ENCODE measurements at regions not wholly inside any gene's neighbourhood (a gene's known extent, or its start where the extent isn't known, plus 50 kb on each side); places are given as distances from the start of the nearest gene placed in this dataset.

DNA sequence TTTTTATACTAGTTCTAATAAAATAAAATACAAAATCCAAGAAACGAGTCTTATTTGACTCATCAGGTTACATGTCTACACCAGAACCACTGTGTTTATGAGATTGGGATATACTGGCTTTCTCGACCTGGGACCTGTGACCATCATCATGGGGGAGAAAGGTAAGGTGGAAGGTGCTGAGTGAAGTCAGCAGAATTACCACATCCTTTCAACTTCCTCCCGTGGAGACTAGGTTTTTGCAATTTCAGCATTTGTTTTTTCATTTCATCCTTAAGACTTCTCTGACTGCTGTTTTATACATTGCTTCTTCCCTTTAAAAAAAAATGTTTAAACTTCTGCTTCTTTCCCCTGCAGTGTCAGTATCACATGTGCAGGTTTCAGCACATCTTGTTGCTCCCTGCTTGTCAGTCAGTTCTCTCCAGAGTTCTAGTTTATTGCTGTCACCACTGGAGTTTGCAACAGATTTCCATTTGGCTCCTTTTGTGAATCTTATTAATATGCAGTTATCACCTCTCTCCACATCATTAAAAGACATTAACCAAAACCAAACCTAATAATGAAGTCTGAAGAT, 60.4 kb upstream of the HAO2 start:
- DNase-seq (ENCODE audit: low read depth): no peak

GRCh38 chr1:119308806-119309205, 59.8 kb upstream of the HAO2 start:
- no peak for DNase-seq (ENCODE audit: low read depth)

DNA sequence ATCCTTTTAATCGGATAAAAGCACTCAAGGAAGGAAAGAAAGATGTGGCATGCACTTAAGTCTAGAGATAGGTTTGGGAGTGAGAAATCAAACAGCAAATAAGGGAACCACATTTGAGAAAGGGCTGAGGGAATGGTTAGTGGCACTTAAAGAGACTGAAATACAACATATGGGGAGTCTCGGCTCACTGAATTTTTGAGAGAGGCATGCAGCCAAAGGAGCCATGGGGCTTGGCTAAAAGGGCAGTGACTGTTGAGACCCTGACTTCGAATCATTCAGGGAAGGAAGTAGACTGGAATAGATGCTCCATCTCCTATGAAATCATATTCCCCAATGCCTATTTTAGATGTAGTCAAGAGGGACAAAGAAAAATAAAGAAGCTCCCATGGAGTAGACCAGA, 58.3 kb upstream of the HAO2 start:
- DNase-seq (ENCODE audit: low read depth): no peak

- DNase-seq (ENCODE audit: low read depth): no peak
These were observed 56.1 kb upstream of the HAO2 start for GRCh38 chr1:119312500-119312899.

- DNase-seq (ENCODE audit: low read depth): no peak
These were observed 54.4 kb upstream of the HAO2 start for GRCh38 chr1:119314001-119314796.

DNA sequence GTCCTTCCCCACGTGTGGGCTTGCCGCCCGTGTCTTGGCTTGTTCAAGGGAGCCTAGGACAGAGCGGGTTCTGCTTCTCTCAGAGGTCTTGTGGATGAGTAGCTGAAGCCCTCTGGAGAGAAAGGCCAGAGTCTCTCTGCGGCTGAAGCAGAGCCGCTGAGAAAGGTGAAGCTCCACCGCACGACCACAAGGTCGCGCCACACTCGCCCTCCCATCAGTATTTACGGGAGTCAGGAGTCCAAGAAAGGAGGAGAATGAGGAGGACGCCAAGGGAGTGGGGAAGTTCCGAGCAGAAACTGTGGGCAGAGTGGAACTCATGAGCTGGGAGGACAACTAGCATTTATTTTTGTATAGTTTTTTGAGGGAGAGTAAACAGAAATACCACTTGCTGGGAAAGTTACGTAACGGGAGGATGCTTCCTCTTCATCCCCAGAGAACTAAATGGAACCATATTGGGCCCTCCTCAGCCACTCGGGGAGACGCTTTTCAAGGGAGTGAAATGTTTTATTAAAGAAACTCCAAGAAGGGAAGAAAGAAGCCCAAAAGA, 51.6 kb upstream of the HAO2 start:
- DNase-seq (ENCODE audit: low read depth): no peak

DNA sequence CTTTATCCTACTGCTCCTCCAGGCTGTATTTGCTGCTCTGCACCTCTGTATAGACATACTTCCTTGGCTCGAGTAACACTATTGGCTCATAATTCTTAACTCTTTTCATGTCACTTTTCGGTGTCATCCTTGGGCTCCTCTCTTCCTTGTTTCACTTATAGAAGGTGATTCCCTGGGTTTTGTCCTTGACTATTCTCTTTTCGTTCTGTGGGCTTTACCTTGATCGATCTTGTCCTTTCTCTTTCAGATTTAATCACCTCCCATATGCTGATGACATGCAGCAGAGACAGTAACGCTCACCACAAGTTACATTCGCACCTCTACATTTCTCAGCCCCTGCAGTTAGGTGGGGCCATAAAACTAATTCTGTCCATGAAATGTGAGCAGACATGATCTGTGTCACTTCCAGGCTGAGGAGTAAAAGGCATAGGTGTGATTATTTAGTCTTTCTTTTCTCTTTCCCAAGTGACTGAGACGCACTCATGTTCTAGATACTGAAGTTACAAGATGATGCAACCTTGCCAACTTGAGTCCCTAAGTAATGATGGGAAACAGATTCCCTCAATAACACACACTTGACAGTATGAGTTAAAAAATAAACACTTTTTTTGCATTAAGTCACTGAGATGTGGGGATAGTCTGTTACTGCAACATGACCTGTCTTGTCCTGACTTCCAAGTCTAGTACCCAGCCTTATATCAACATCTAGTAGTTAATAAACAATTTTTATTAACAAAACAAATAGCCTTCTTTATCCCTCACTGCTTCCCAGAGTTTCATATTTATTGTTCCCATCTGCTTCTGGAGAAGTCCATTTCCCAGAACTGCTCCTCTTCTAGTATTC, 49.9 kb upstream of the HAO2 start:
- DNase-seq (ENCODE audit: low read depth): no peak

Data from M059J (cell line).